ENCODE measurements at regions not wholly inside any gene's neighbourhood (a gene's known extent, or its start where the extent isn't known, plus 50 kb on each side); places are given as distances from the start of the nearest gene placed in this dataset.
"Not testable (repeated sequence)": the region's sequence is repeated elsewhere in the genome, so short reads cannot be mapped to it uniquely, and the experiment has no call there.

GRCh38 chr5:67790390-67790789, 425.2 kb upstream of the PIK3R1 start:
- H3K27ac Mint-ChIP-seq = no peak overlapping the region
- no peaks in the 10 kb centered on the region for H3K36me3 ChIP-seq (replicated peaks in 1 of 2; ENCODE audit: control extremely low read depth in 1 of 2, control insufficient read depth in 1 of 2, extremely low read depth in 1 of 2, insufficient read depth in 2 of 2, low read length in 1 of 2)
- H3K9ac ChIP-seq (ENCODE audit: low read length) = no peak overlapping the region
- H3K4me1 ChIP-seq (ENCODE audit: control insufficient read depth in 2 of 2, insufficient read depth in 2 of 2, low read length in 2 of 2) = no peaks in the 10 kb centered on the region
- H3K9me3 Mint-ChIP-seq (ENCODE audit: insufficient read depth) = no peaks in the 10 kb centered on the region
- no peak overlapping the region for H3K27ac ChIP-seq (ENCODE audit: low read length in 2 of 2)
- H3K27me3 ChIP-seq (replicated peaks in 1 of 4; ENCODE audit: control extremely low read depth in 1 of 4, control insufficient read depth in 3 of 4, insufficient read depth in 4 of 4, low read length in 3 of 4) = no peaks in the 10 kb centered on the region
- no peak overlapping the region for H3K4me3 ChIP-seq (ENCODE audit: control extremely low read depth in 1 of 5, extremely low read depth in 1 of 5, insufficient read depth in 1 of 5, low read depth in 2 of 5, low read length in 4 of 5)
- no peaks in the 10 kb centered on the region for H3K9me3 ChIP-seq (ENCODE audit: control extremely low read depth in 1 of 3, control insufficient read depth in 2 of 3, insufficient read depth in 1 of 3, low read length in 2 of 3)
- no peak overlapping the region for H2AFZ ChIP-seq (ENCODE audit: insufficient read depth, low read depth, low read length, poor library complexity, severe bottlenecking)
- H3K4me3 Mint-ChIP-seq = no peak overlapping the region
- intact Hi-C loops (cut with micrococcal nuclease) = no loop called here
- ATAC-seq (ENCODE audit: low read depth) = no peak
- POLR2A ChIA-PET = no interaction called here
- CTCF ChIA-PET = no interaction called here
- TF ChIP-seq CTCF (IDR thresholded peaks at IDR 0.05) = no peak
- no peak for TF ChIP-seq EZH2 (IDR thresholded peaks at IDR 0.05; ENCODE audit: borderline replicate concordance, insufficient read depth, low read depth, low read length, poor library complexity, severe bottlenecking)
- no peaks in the 10 kb centered on the region for H3K4me1 Mint-ChIP-seq
- no peaks in the 10 kb centered on the region for H4K20me1 ChIP-seq (ENCODE audit: control insufficient read depth, insufficient read depth, low read length, poor library complexity, severe bottlenecking)
- H3K79me2 ChIP-seq (ENCODE audit: control insufficient read depth, insufficient read depth, low read length) = no peaks in the 10 kb centered on the region
- H3K4me2 ChIP-seq (replicated peaks; ENCODE audit: low read depth, low read length, poor library complexity, severe bottlenecking) = no peak overlapping the region
- H3K27me3 Mint-ChIP-seq = no peaks in the 10 kb centered on the region
- no peak for DNase-seq
- WGBS (ENCODE audit: insufficient coverage) = 95% methylated on average over 2 of the region's 4 CpGs

GRCh38 chr5:67779893-67780623, 435.5 kb upstream of the PIK3R1 start:
- H4K20me1 ChIP-seq (ENCODE audit: control insufficient read depth, insufficient read depth, low read length, poor library complexity, severe bottlenecking); H3K79me2 ChIP-seq (ENCODE audit: control insufficient read depth, insufficient read depth, low read length); H2AFZ ChIP-seq (ENCODE audit: insufficient read depth, low read depth, low read length, poor library complexity, severe bottlenecking); H3K4me3 Mint-ChIP-seq; DNase-seq; H3K27me3 ChIP-seq (replicated peaks in 1 of 4; ENCODE audit: control extremely low read depth in 1 of 4, control insufficient read depth in 3 of 4, insufficient read depth in 4 of 4, low read length in 3 of 4); H3K36me3 ChIP-seq (replicated peaks in 1 of 2; ENCODE audit: control extremely low read depth in 1 of 2, control insufficient read depth in 1 of 2, extremely low read depth in 1 of 2, insufficient read depth in 2 of 2, low read length in 1 of 2); POLR2A ChIA-PET; H3K9ac ChIP-seq (ENCODE audit: low read length); H3K27ac Mint-ChIP-seq; H3K4me3 ChIP-seq (ENCODE audit: control extremely low read depth in 1 of 5, extremely low read depth in 1 of 5, insufficient read depth in 1 of 5, low read depth in 2 of 5, low read length in 4 of 5); H3K9me3 Mint-ChIP-seq (ENCODE audit: insufficient read depth); H3K27ac ChIP-seq (ENCODE audit: low read length in 2 of 2); H3K4me1 Mint-ChIP-seq; H3K4me1 ChIP-seq (ENCODE audit: control insufficient read depth in 2 of 2, insufficient read depth in 2 of 2, low read length in 2 of 2); H3K4me2 ChIP-seq (replicated peaks; ENCODE audit: low read depth, low read length, poor library complexity, severe bottlenecking); intact Hi-C loops (cut with micrococcal nuclease); CTCF ChIA-PET; ATAC-seq (ENCODE audit: low read depth); H3K9me3 ChIP-seq (ENCODE audit: control extremely low read depth in 1 of 3, control insufficient read depth in 2 of 3, insufficient read depth in 1 of 3, low read length in 2 of 3): not testable (repeated sequence)
- peaks cover 18% of the 10 kb centered on the region for H3K27me3 Mint-ChIP-seq
- WGBS (ENCODE audit: insufficient coverage) = 95% methylated on average over 12 of the region's 19 CpGs

Measured in B cell (primary cell).